ENCODE measurements at regions not wholly inside any gene's neighbourhood (a gene's known extent, or its start where the extent isn't known, plus 50 kb on each side); places are given as distances from the start of the nearest gene placed in this dataset.
A peak's percentile ranks its signal among the peaks of the same experiment; 100 is the strongest.

DNA sequence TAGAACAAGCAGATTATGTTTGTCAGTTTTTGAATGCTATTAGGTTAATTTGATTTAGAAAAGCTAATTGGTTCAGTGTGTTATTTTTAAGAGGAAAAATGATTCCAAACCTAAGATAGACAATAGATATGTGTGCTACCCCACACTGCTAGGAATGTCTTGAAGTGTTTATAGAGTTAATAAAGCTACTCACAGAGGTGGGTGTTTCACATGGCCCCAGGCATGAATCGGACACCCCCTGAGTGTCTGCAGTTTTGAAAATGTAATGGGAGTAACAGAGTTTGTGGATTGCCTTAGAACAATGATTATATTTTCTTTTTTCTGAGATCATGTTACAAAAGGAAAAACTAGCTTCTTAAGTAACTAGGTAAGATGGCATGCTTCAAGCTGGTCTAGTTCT is 348.3 kb downstream of the ADCYAP1 start:
- Histone ChIP-seq H3K36me3 (ENCODE audit: control insufficient read depth in 1 of 2, insufficient read depth in 2 of 2, low read length in 2 of 2) (no peaks in the 10 kb centered on the region), H3K14ac (ENCODE audit: low read length) (no peak overlapping the region), H3K23ac (ENCODE audit: low read length) (no peak overlapping the region), H4K91ac (ENCODE audit: low read depth, low read length) (no peak overlapping the region), H2BK5ac (ENCODE audit: low read depth, low read length, poor library complexity) (no peak overlapping the region), H3K9me3 (ENCODE audit: insufficient read depth, low read depth, low read length) (no peaks in the 10 kb centered on the region), H3K4me3 (ENCODE audit: low read depth, low read length) (no peak overlapping the region), H3K18ac (ENCODE audit: low read length) (no peak overlapping the region), H3K27ac (ENCODE audit: low read depth, low read length) (no peak overlapping the region), H3K79me1 (ENCODE audit: low read length) (no peaks in the 10 kb centered on the region), H3K27me3 (ENCODE audit: insufficient read depth, low read length) (no peaks in the 10 kb centered on the region), H4K8ac (ENCODE audit: low read depth, low read length) (no peak overlapping the region), H2BK120ac (ENCODE audit: insufficient read depth, low read length, poor library complexity) (no peak overlapping the region), H2BK12ac (ENCODE audit: low read length) (no peak overlapping the region), H4K12ac (ENCODE audit: low read depth, low read length) (no peak overlapping the region), H3K4ac (ENCODE audit: low read depth, low read length) (no peak overlapping the region), H3K9ac (ENCODE audit: low read length) (no peak overlapping the region), H3K79me2 (ENCODE audit: control insufficient read depth, insufficient read depth, low read length, poor library complexity) (no peaks in the 10 kb centered on the region), H3K4me2 (ENCODE audit: low read length) (no peak overlapping the region), H3K4me1 (ENCODE audit: control insufficient read depth in 1 of 2, insufficient read depth in 2 of 2, low read length in 2 of 2) (no peaks in the 10 kb centered on the region), H2AFZ (ENCODE audit: insufficient read depth, low read length, poor library complexity) (no peak overlapping the region), H2AK5ac (ENCODE audit: low read length) (no peak overlapping the region)
- WGBS (ENCODE audit: extremely low coverage, insufficient coverage, insufficient read length), result no CpG with 5 or more reads among the region's 1 CpG
- DNase-seq, result no peak

DNA sequence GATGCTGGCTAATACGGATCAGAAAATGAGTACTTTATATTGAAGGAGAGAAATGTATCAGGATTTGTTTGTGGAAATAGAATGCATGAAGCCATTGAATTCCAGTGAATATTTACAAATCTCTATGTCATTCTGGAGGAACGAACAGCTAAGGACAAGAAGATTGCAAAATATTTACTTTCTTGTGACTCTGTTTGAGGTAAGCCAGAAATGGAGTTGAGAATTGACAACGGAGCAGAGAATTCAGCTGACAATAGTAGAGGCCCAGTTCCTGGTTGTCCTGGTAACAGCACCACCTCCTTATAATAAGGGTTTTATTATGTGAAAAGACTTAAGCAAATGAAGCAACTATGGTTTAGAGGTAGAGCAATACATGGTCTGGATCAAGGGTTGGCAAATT is 349.2 kb downstream of the ADCYAP1 start:
- Histone ChIP-seq H4K91ac (ENCODE audit: low read depth, low read length) (no peak overlapping the region), H3K9ac (ENCODE audit: low read length) (no peak overlapping the region), H3K27ac (ENCODE audit: low read depth, low read length) (no peak overlapping the region), H2BK12ac (ENCODE audit: low read length) (no peak overlapping the region), H2AFZ (ENCODE audit: insufficient read depth, low read length, poor library complexity) (no peak overlapping the region), H3K9me3 (ENCODE audit: insufficient read depth, low read depth, low read length) (no peaks in the 10 kb centered on the region), H3K4me2 (ENCODE audit: low read length) (no peak overlapping the region), H3K36me3 (ENCODE audit: control insufficient read depth in 1 of 2, insufficient read depth in 2 of 2, low read length in 2 of 2) (no peaks in the 10 kb centered on the region), H3K27me3 (ENCODE audit: insufficient read depth, low read length) (no peaks in the 10 kb centered on the region), H3K18ac (ENCODE audit: low read length) (no peak overlapping the region), H3K79me1 (ENCODE audit: low read length) (no peaks in the 10 kb centered on the region), H4K8ac (ENCODE audit: low read depth, low read length) (no peak overlapping the region), H4K12ac (ENCODE audit: low read depth, low read length) (no peak overlapping the region), H3K23ac (ENCODE audit: low read length) (no peak overlapping the region), H2BK5ac (ENCODE audit: low read depth, low read length, poor library complexity) (no peak overlapping the region), H2AK5ac (ENCODE audit: low read length) (no peak overlapping the region), H3K79me2 (ENCODE audit: control insufficient read depth, insufficient read depth, low read length, poor library complexity) (no peaks in the 10 kb centered on the region), H3K4me1 (ENCODE audit: control insufficient read depth in 1 of 2, insufficient read depth in 2 of 2, low read length in 2 of 2) (no peaks in the 10 kb centered on the region), H3K14ac (ENCODE audit: low read length) (no peak overlapping the region), H3K4ac (ENCODE audit: low read depth, low read length) (no peak overlapping the region), H3K4me3 (ENCODE audit: low read depth, low read length) (no peak overlapping the region), H2BK120ac (ENCODE audit: insufficient read depth, low read length, poor library complexity) (no peak overlapping the region)
- peak in 1 of 2 donors; percentile 24 for DNase-seq
- no CpG with 5 or more reads among the region's 3 CpGs for WGBS (ENCODE audit: extremely low coverage, insufficient coverage, insufficient read length)

DNA sequence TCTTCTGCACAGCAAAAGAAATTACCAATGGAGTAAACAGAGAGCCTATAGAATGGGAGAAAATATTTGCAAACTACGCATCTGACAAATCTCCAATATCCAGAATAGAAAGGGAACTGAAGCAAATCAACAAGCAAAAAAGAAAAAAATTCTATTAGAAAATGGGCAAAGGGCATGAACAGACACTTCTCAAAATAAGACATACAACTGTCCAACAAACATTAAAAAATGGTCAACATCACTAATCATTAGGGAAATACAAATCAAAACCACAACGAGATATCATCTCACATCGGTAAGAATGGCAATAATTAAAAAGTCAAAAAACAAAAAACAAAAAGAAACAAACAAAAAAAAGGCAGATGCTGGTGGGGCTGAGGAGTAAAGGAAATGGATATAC is 356.4 kb downstream of the ADCYAP1 start:
- H4K91ac ChIP-seq (ENCODE audit: low read depth, low read length), result no peak overlapping the region
- H3K36me3 ChIP-seq (ENCODE audit: control insufficient read depth in 1 of 2, insufficient read depth in 2 of 2, low read length in 2 of 2), result no peaks in the 10 kb centered on the region
- no peak overlapping the region for H2AK5ac ChIP-seq (ENCODE audit: low read length)
- no peak overlapping the region for H3K4ac ChIP-seq (ENCODE audit: low read depth, low read length)
- no peak overlapping the region for H3K4me2 ChIP-seq (ENCODE audit: low read length)
- H2BK5ac ChIP-seq (ENCODE audit: low read depth, low read length, poor library complexity), result no peak overlapping the region
- H2BK120ac ChIP-seq (ENCODE audit: insufficient read depth, low read length, poor library complexity), result no peak overlapping the region
- H3K27ac ChIP-seq (ENCODE audit: low read depth, low read length), result no peak overlapping the region
- no peaks in the 10 kb centered on the region for H3K4me1 ChIP-seq (ENCODE audit: control insufficient read depth in 1 of 2, insufficient read depth in 2 of 2, low read length in 2 of 2)
- no peak overlapping the region for H3K9ac ChIP-seq (ENCODE audit: low read length)
- no peaks in the 10 kb centered on the region for H3K9me3 ChIP-seq (ENCODE audit: insufficient read depth, low read depth, low read length)
- DNase-seq, result no peak
- no peaks in the 10 kb centered on the region for H3K27me3 ChIP-seq (ENCODE audit: insufficient read depth, low read length)
- no peak overlapping the region for H3K18ac ChIP-seq (ENCODE audit: low read length)
- no peaks in the 10 kb centered on the region for H3K79me2 ChIP-seq (ENCODE audit: control insufficient read depth, insufficient read depth, low read length, poor library complexity)
- no CpG with 5 or more reads among the region's 3 CpGs for WGBS (ENCODE audit: extremely low coverage, insufficient coverage, insufficient read length)
- H3K79me1 ChIP-seq (ENCODE audit: low read length), result no peaks in the 10 kb centered on the region
- H2AFZ ChIP-seq (ENCODE audit: insufficient read depth, low read length, poor library complexity), result no peak overlapping the region
- H3K4me3 ChIP-seq (ENCODE audit: low read depth, low read length), result no peak overlapping the region
- H2BK12ac ChIP-seq (ENCODE audit: low read length), result no peak overlapping the region
- no peak overlapping the region for H4K8ac ChIP-seq (ENCODE audit: low read depth, low read length)
- H4K12ac ChIP-seq (ENCODE audit: low read depth, low read length), result no peak overlapping the region
- H3K23ac ChIP-seq (ENCODE audit: low read length), result no peak overlapping the region
- H3K14ac ChIP-seq (ENCODE audit: low read length), result no peak overlapping the region

DNA sequence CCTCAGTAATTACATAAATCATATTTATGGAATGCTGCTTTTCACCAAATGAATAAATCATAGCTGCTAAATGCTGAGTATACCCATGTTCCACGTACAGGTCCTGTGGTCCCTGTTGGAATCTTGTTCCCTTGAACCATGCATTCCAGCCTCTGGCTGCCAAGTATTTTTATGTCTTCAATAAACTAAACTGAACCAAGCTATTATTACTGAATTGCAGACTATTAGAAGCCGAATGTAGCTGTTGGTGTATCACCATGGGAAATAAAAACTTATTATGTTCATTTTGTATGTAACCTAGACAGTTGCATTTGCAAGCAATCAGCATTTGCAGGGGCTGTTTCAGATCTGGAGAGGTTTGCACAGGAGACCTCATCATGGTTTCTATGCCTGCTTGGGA is 362.4 kb downstream of the ADCYAP1 start:
- no peaks in the 10 kb centered on the region for H3K79me1 ChIP-seq (ENCODE audit: low read length)
- no peak overlapping the region for H2BK5ac ChIP-seq (ENCODE audit: low read depth, low read length, poor library complexity)
- H3K18ac ChIP-seq (ENCODE audit: low read length), result no peak overlapping the region
- no peaks in the 10 kb centered on the region for H3K9me3 ChIP-seq (ENCODE audit: insufficient read depth, low read depth, low read length)
- H3K79me2 ChIP-seq (ENCODE audit: control insufficient read depth, insufficient read depth, low read length, poor library complexity), result no peaks in the 10 kb centered on the region
- no peak overlapping the region for H2AK5ac ChIP-seq (ENCODE audit: low read length)
- no peak overlapping the region for H3K27ac ChIP-seq (ENCODE audit: low read depth, low read length)
- no peak for DNase-seq
- H3K14ac ChIP-seq (ENCODE audit: low read length), result no peak overlapping the region
- H3K9ac ChIP-seq (ENCODE audit: low read length), result no peak overlapping the region
- no peaks in the 10 kb centered on the region for H3K4me1 ChIP-seq (ENCODE audit: control insufficient read depth in 1 of 2, insufficient read depth in 2 of 2, low read length in 2 of 2)
- H3K36me3 ChIP-seq (ENCODE audit: control insufficient read depth in 1 of 2, insufficient read depth in 2 of 2, low read length in 2 of 2), result no peaks in the 10 kb centered on the region
- no peaks in the 10 kb centered on the region for H3K27me3 ChIP-seq (ENCODE audit: insufficient read depth, low read length)
- no peak overlapping the region for H2BK120ac ChIP-seq (ENCODE audit: insufficient read depth, low read length, poor library complexity)
- no peak overlapping the region for H4K91ac ChIP-seq (ENCODE audit: low read depth, low read length)
- H3K4me2 ChIP-seq (ENCODE audit: low read length), result no peak overlapping the region
- WGBS (ENCODE audit: extremely low coverage, insufficient coverage, insufficient read length), result no CpG with 5 or more reads among the region's 2 CpGs
- H2AFZ ChIP-seq (ENCODE audit: insufficient read depth, low read length, poor library complexity), result no peak overlapping the region
- no peak overlapping the region for H2BK12ac ChIP-seq (ENCODE audit: low read length)
- no peak overlapping the region for H4K12ac ChIP-seq (ENCODE audit: low read depth, low read length)
- H3K4ac ChIP-seq (ENCODE audit: low read depth, low read length), result no peak overlapping the region
- no peak overlapping the region for H3K23ac ChIP-seq (ENCODE audit: low read length)
- no peak overlapping the region for H4K8ac ChIP-seq (ENCODE audit: low read depth, low read length)
- H3K4me3 ChIP-seq (ENCODE audit: low read depth, low read length), result no peak overlapping the region

Measured in trophoblast cell (in vitro differentiated cells and primary cell).